GM12892 (cell line): ENCODE measurements at regions not wholly inside any gene's neighbourhood (a gene's known extent, or its start where the extent isn't known, plus 50 kb on each side); places are given as distances from the start of the nearest gene placed in this dataset.

Source experiments
- POLR2A ChIP-seq: IDR thresholded peaks from 2 replicates; pipeline ENCODE4 v1.6.1; 2011; ENCODE audit warnings: low read depth, low read length, control low read depth
- POLR2AphosphoS5 ChIP-seq: IDR thresholded peaks from 2 replicates; pipeline ENCODE4 v1.6.1; 2011; ENCODE audit warnings: low read depth, low read length, control low read depth
- TAF1 ChIP-seq: IDR thresholded peaks from 2 replicates; pipeline ENCODE4 v1.6.1; 2011; ENCODE audit warnings: low read depth, mild to moderate bottlenecking, control low read depth, low read length, borderline replicate concordance

- TF ChIP-seq TAF1 = no peak
- no peak for TF ChIP-seq POLR2A
- TF ChIP-seq POLR2AphosphoS5 = no peak
Observed at GRCh38 chr2:13597176-13597575, 880.4 kb downstream of the TRIB2 start.
